ENCODE measurements at regions not wholly inside any gene's neighbourhood (a gene's known extent, or its start where the extent isn't known, plus 50 kb on each side); places are given as distances from the start of the nearest gene placed in this dataset.

DNA sequence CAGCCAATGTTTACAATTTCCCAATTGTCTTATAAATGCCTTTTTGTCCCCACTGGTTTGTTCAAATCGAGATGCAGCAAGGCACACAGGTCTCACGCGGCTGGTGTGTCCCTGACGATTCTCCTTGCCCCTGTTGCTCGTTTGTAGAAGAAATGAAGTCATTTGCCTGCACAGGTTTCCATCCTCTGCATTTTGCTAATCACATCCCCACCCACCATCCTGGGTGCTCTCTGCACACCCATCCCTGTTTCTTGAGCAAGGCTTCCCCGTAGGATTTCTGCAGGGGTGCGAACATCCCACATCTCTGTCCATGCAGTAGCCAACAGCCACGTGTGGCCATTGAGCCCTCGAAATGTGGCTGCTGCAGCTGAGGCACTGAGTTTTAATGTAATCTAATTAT lies 59.8 kb upstream of the SOX1 start:
- DNase-seq, result no peak

DNA sequence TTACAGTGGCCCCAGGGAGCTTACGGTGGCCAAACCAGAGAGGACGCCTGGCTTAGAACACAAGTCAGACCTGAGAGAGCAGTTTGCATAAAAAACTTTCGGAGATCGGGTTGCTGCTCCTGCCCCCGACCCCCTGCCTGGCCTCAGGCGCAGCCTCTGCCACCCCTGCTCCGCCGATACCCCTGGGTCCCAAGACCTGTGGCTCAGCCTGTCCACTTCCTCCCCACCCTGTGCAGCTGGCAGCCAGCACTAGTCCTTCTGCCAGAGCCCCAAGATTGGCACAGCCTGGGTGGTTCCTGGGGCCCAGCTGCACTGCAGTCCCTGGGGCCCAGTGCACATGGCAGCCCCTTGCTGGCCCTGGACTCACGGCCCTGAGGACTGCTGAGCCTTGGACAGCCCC lies 56.2 kb upstream of the SOX1 start:
- no peak for DNase-seq

DNA sequence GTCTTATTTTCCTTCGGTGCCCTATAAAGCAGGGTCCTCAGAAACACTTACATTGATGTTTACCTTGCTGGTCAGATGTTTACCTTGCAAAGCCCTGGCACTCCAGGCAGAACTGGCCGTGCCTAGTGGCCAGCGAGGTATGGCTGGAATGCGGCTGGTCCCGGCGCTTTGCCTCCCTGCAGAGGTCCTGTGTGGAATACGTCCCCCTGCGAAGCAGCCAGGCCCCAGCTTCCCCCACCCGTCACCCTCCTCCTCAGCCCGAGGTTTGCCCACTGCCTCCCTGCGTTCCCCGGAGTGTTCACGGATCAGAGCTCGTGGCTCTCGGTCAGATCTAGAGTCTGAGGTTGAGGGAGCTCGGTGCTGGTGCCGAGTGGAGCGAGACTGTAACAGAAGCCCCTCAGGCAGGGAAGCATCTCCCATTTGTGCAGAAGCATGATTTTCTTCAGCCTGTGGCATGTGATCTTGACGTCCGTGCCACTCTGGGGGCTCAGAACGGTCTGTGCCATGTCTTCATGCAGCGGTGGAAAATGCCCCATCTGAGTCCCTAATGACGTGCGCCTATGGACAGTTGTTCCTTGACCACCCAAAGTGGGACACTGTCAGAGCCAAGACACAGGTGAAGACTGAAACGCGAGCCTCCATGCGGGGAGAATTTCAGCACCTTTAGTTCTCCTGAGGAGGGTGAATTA lies 54.8 kb upstream of the SOX1 start:
- DNase-seq, result no peak

DNA sequence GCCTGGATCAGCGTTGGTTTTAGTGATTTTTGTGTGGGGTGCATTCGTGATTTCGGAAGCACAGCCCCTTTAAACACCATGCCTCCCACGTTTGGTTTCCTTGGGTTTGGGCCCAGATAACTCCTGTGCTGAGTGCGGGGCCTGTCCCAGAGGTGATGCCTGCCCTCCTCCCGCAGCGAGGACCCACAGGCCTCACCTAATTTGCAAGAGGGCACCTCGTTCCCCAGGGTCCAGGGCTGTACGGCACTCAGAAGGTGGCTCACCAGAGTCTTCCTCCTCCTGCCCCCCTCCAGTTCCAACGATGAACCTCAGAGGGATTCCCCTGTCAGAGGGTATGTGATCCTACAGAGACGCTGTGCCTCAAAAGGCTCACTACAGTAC lies 54.3 kb upstream of the SOX1 start:
- DNase-seq, result no peak

DNA sequence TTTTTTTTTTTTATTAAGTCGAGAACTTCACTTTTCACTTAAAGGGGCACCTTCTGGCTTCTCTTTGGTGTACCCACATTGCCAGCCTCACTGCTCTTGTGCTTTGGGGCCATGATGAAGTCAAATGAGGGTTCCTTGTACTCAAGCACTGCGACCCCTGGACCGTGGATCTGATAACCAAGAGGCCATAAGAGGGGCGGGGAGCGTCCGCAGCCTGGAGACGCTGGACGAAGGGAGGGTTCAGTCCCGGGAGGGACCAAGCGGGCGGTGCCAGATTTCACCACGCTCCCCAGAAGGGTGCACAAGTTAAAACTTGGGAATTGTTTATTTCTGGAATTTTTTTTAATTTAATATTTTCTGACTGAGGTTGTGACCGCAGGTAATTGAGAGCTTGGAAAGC lies 53.3 kb upstream of the SOX1 start:
- DNase-seq, result no peak

DNA sequence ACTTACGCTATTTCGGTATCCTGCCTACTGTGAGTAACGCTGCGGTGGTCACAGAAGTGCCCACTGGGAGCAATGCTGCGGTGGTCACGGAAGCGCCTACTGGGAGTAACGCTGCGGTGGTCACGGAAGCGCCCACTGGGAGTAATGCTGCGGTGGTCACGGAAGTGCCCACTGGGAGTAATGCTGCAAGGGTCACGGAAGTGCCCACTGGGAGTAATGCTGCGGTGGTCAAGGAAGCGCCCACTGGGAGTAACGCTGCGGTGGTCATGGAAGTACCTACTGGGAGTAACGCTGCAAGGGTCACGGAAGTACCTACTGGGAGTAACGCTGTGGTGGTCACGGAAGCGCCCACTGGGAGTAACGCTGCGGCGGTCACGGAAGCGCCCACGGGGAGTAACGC lies 52.1 kb upstream of the SOX1 start:
- no peak for DNase-seq
